SK-N-SH treated with all-trans-retinoic acid at 6 μM for 48 hours (cell line): ENCODE measurements at regions not wholly inside any gene's neighbourhood (a gene's known extent, or its start where the extent isn't known, plus 50 kb on each side); places are given as distances from the start of the nearest gene placed in this dataset.

Experiments
- ATAC-seq: fragments of 200-7000 bp; cut with Tn5 transposase; 3 replicates; pipeline ENCODE4 v1.9.1; 2020; ENCODE audit warnings: mild to moderate bottlenecking, moderate library complexity
- CREB5 ChIP-seq: fragments of 250-450 bp; sonication (Bioruptor Pico); IDR thresholded peaks from 2 replicates; pipeline ENCODE4 v1.5.1; 2020; ENCODE audit warnings: low read depth, mild to moderate bottlenecking, moderate library complexity
- CSDC2 ChIP-seq: fragments of 250-450 bp; sonication (Bioruptor Pico); IDR thresholded peaks from 2 replicates; pipeline ENCODE4 v1.5.0; 2020; ENCODE audit warnings: mild to moderate bottlenecking, moderate library complexity
- CSRNP3 ChIP-seq: fragments of 250-450 bp; sonication (Bioruptor Pico); IDR thresholded peaks from 2 replicates; pipeline ENCODE4 v1.5.1; 2021; ENCODE audit warnings: mild to moderate bottlenecking, moderate library complexity
- ESRRG ChIP-seq: fragments of 250-450 bp; sonication (Bioruptor Pico); IDR thresholded peaks from 2 replicates; pipeline ENCODE4 v1.6.1; 2021; ENCODE audit warnings: mild to moderate bottlenecking
- GLIS3 ChIP-seq: fragments of 250-450 bp; sonication (Bioruptor Pico); IDR thresholded peaks from 2 replicates; pipeline ENCODE4 v1.5.0; 2020; ENCODE audit warnings: mild to moderate bottlenecking, moderate library complexity
- ISL1 ChIP-seq: fragments of 250-450 bp; sonication (Bioruptor Pico); IDR thresholded peaks from 2 replicates; pipeline ENCODE4 v2.1.2; 2022; ENCODE audit warnings: mild to moderate bottlenecking, moderate library complexity
- OSR1 ChIP-seq: fragments of 250-450 bp; sonication (Bioruptor Pico); IDR thresholded peaks from 2 replicates; pipeline ENCODE4 v1.8.0; 2022; ENCODE audit warnings: moderate library complexity, mild to moderate bottlenecking, inconsistent platforms
- PATZ1 ChIP-seq: fragments of 250-450 bp; sonication (Bioruptor Pico); IDR thresholded peaks from 2 replicates; pipeline ENCODE4 v1.8.0; 2020; ENCODE audit warnings: mild to moderate bottlenecking, moderate library complexity, borderline replicate concordance
- POU6F1 ChIP-seq: fragments of 250-450 bp; sonication (Bioruptor Pico); IDR thresholded peaks from 2 replicates; pipeline ENCODE4 v1.8.0; 2021; ENCODE audit warnings: low read depth, mild to moderate bottlenecking, moderate library complexity, borderline replicate concordance
- PPARA ChIP-seq: fragments of 250-450 bp; sonication (Bioruptor Pico); IDR thresholded peaks from 2 replicates; pipeline ENCODE4 v1.5.0; 2020; ENCODE audit warnings: mild to moderate bottlenecking, borderline replicate concordance
- RARB ChIP-seq: fragments of 250-450 bp; sonication (Bioruptor Pico); IDR thresholded peaks from 2 replicates; pipeline ENCODE4 v1.8.0; 2021; ENCODE audit warnings: mild to moderate bottlenecking, moderate library complexity
- TCF4 ChIP-seq: fragments of 250-450 bp; sonication (Bioruptor Pico); IDR thresholded peaks from 2 replicates; pipeline ENCODE4 v1.8.0; 2021; ENCODE audit warnings: mild to moderate bottlenecking, moderate library complexity, borderline replicate concordance
- TOX ChIP-seq: fragments of 250-450 bp; sonication (Bioruptor Pico); IDR thresholded peaks from 2 replicates; pipeline ENCODE4 v1.8.0; 2021; ENCODE audit warnings: mild to moderate bottlenecking, moderate library complexity, borderline replicate concordance
- TSHZ2 ChIP-seq: fragments of 250-450 bp; sonication (Bioruptor Pico); IDR thresholded peaks from 2 replicates; pipeline ENCODE4 v1.5.0; 2020; ENCODE audit warnings: mild to moderate bottlenecking, moderate library complexity
- ZFP3 ChIP-seq: fragments of 250-450 bp; sonication (Bioruptor Pico); IDR thresholded peaks from 2 replicates; pipeline ENCODE4 v1.5.0; 2020; ENCODE audit warnings: mild to moderate bottlenecking, moderate library complexity
- ZFP30 ChIP-seq: fragments of 450-650 bp; formaldehyde crosslinking; IDR thresholded peaks from 2 replicates; pipeline ENCODE4 v1.5.0; 2022; ENCODE audit warnings: mild to moderate bottlenecking, moderate library complexity
- ZNF565 ChIP-seq: fragments of 450-650 bp; formaldehyde crosslinking; conservative IDR thresholded peaks from 2 replicates; pipeline ENCODE4 v1.5.0; 2020; ENCODE audit warnings: low read depth, mild to moderate bottlenecking, moderate library complexity
- ZNF8 ChIP-seq: fragments of 450-650 bp; formaldehyde crosslinking; IDR thresholded peaks from 2 replicates; pipeline ENCODE4 v1.5.0; 2020; ENCODE audit warnings: mild to moderate bottlenecking, moderate library complexity

GRCh38 chr4:166257276-166257675, 384.2 kb downstream of the TLL1 start:
- TF ChIP-seq CSRNP3 (CRISPR knock-in tag) (no peak), ZNF8 (CRISPR knock-in tag) (no peak), TSHZ2 (CRISPR knock-in tag) (no peak), ZFP3 (no peak), PPARA (CRISPR knock-in tag) (no peak), ZNF565 (CRISPR knock-in tag) (no peak), TCF4 (CRISPR knock-in tag) (no peak), ESRRG (CRISPR knock-in tag) (no peak), GLIS3 (CRISPR knock-in tag) (no peak), ZFP30 (CRISPR knock-in tag) (no peak), ISL1 (CRISPR knock-in tag) (no peak), RARB (CRISPR knock-in tag) (no peak), OSR1 (CRISPR knock-in tag) (no peak)

GRCh38 chr4:166257891-166258290, 384.9 kb downstream of the TLL1 start:
- TF ChIP-seq ESRRG (CRISPR knock-in tag) (no peak), POU6F1 (no peak), CSDC2 (CRISPR knock-in tag) (no peak), CREB5 (CRISPR knock-in tag) (no peak), TSHZ2 (CRISPR knock-in tag) (no peak), GLIS3 (CRISPR knock-in tag) (no peak)
- no peak for ATAC-seq

More at GRCh38 chr4:166257276-166257675, 384.2 kb downstream of the TLL1 start:
- no peak for ATAC-seq

GRCh38 chr4:166259081-166259480, 386.0 kb downstream of the TLL1 start:
- TF ChIP-seq GLIS3 (CRISPR knock-in tag), result no peak
- TF ChIP-seq ZNF8 (CRISPR knock-in tag), result no peak
- TF ChIP-seq PPARA (CRISPR knock-in tag), result no peak
- no peak for TF ChIP-seq PATZ1 (CRISPR knock-in tag)
- no peak for TF ChIP-seq TOX (CRISPR knock-in tag)
- TF ChIP-seq, all 23 proteins: peak for 0
- ATAC-seq, result no peak
